B cell (primary cell): ENCODE measurements at regions not wholly inside any gene's neighbourhood (a gene's known extent, or its start where the extent isn't known, plus 50 kb on each side); places are given as distances from the start of the nearest gene placed in this dataset.

ENCODE experiments used
- ATAC-seq: fragments of 200-7000 bp; cut with Tn5 transposase; one replicate; pipeline ENCODE4 v1.10.0; 2021; ENCODE audit warnings: low read depth, mild to moderate bottlenecking, moderate number of reproducible peaks, moderate library complexity
- CTCF ChIA-PET: fragments of 350-600 bp; sonication (Branson Sonifier 250); formaldehyde crosslinking; loops from one replicate; lab custom pipeline; 2021; ENCODE audit warnings: antibody characterized with exemption, inconsistent platforms; lab: Charles Lee
- POLR2A ChIA-PET: fragments of 350-600 bp; sonication (Branson Sonifier 250); formaldehyde crosslinking; loops from one replicate; lab custom pipeline; 2021; ENCODE audit warnings: antibody characterized with exemption; lab: Charles Lee
- DNase-seq: peaks from one replicate; pipeline ENCODE4 v3.0.0; 2013
- H2AFZ ChIP-seq: 2 replicates; pipeline ENCODE4 v1.6.1; 2012; ENCODE audit warnings: mild to moderate bottlenecking, low read depth, low read length; ENCODE audit not compliant: insufficient read depth, poor library complexity, severe bottlenecking
- H3K27ac ChIP-seq, 2 donors: 1 replicate in 1 of 2; 2 replicates in 1 of 2; pipeline ENCODE4 v1.5.1; 2012 to 2013; ENCODE audit warnings: low read length in 2 of 2, mild to moderate bottlenecking in 2 of 2, moderate library complexity in 1 of 2
- H3K27me3 ChIP-seq, 4 experiments: fragments of 200-600 bp in 1 of 4; sonication (generic) in 1 of 4; replicated peaks in 1 of 4; 1 replicate in 2 of 4; 2 replicates in 2 of 4; pipeline versions ENCODE4 v1.6.1 to v1.7.0; 2013 to 2016; ENCODE audit warnings: low read length in 3 of 4, mild to moderate bottlenecking in 2 of 4, mixed read lengths in 1 of 4, moderate library complexity in 1 of 4; ENCODE audit not compliant: insufficient read depth in 4 of 4, control insufficient read depth in 3 of 4; ENCODE audit errors: control extremely low read depth in 1 of 4
- H3K36me3 ChIP-seq, 2 experiments: replicated peaks in 1 of 2; 1 replicate in 1 of 2; 2 replicates in 1 of 2; pipeline versions ENCODE4 v1.6.1 to v1.7.1; 2013; ENCODE audit warnings: low read length in 1 of 2; ENCODE audit not compliant: insufficient read depth in 2 of 2, control insufficient read depth in 1 of 2; ENCODE audit errors: control extremely low read depth in 1 of 2, extremely low read depth in 1 of 2
- H3K4me1 ChIP-seq, 2 donors: fragments of 200-600 bp in 1 of 2; sonication (generic) in 1 of 2; 1 replicate in 1 of 2; 2 replicates in 1 of 2; pipeline versions ENCODE4 v1.5.1 to v1.6.1; 2013 to 2017; ENCODE audit warnings: low read length in 2 of 2; ENCODE audit not compliant: control insufficient read depth in 2 of 2, insufficient read depth in 2 of 2
- H3K4me2 ChIP-seq: replicated peaks from 2 replicates; pipeline ENCODE3; 2012; ENCODE audit warnings: mild to moderate bottlenecking, low read depth, low read length; ENCODE audit not compliant: poor library complexity, severe bottlenecking
- H3K4me3 ChIP-seq, 5 experiments: fragments of 200-600 bp in 1 of 5; sonication (generic) in 1 of 5; 1 replicate in 3 of 5; 2 replicates in 2 of 5; pipeline versions ENCODE4 v1.5.1 to v1.7.0; 2011 to 2016; ENCODE audit warnings: low read length in 4 of 5, mild to moderate bottlenecking in 4 of 5, low read depth in 2 of 5, control low read depth in 1 of 5, moderate library complexity in 1 of 5; ENCODE audit not compliant: insufficient read depth in 1 of 5; ENCODE audit errors: control extremely low read depth in 1 of 5, extremely low read depth in 1 of 5
- H3K79me2 ChIP-seq: fragments of 200-600 bp; sonication (generic); one replicate; pipeline ENCODE4 v1.6.0; 2016; ENCODE audit warnings: low read length; ENCODE audit not compliant: control insufficient read depth, insufficient read depth
- H3K9ac ChIP-seq: fragments of 200-600 bp; sonication (generic); 2 replicates; pipeline ENCODE4 v1.6.1; 2017; ENCODE audit warnings: mild to moderate bottlenecking, low read length, moderate library complexity
- H3K9me3 ChIP-seq, 3 donors: one replicate each; pipeline versions ENCODE4 v1.6.1 to v1.7.1; 2013; ENCODE audit warnings: low read length in 2 of 3; ENCODE audit not compliant: control insufficient read depth in 2 of 3, insufficient read depth in 1 of 3; ENCODE audit errors: control extremely low read depth in 1 of 3
- H4K20me1 ChIP-seq: 2 replicates; pipeline ENCODE4 v1.6.0; 2012; ENCODE audit warnings: mild to moderate bottlenecking, low read length; ENCODE audit not compliant: insufficient read depth, control insufficient read depth, poor library complexity, severe bottlenecking
- H3K27ac Mint-ChIP-seq: one replicate; pipeline ENCODE4 v1.8.0; 2021; ENCODE audit warnings: mixed read lengths
- H3K27me3 Mint-ChIP-seq: one replicate; pipeline ENCODE4 v1.8.0; 2021; ENCODE audit warnings: mixed read lengths
- H3K4me1 Mint-ChIP-seq: one replicate; pipeline ENCODE4 v1.8.0; 2021; ENCODE audit warnings: mixed read lengths
- H3K4me3 Mint-ChIP-seq: one replicate; pipeline ENCODE4 v1.8.0; 2021; ENCODE audit warnings: mixed read lengths
- H3K9me3 Mint-ChIP-seq: one replicate; pipeline ENCODE4 v1.8.0; 2022; ENCODE audit warnings: mixed read lengths; ENCODE audit not compliant: insufficient read depth
- CTCF ChIP-seq: fragments of 200-600 bp; IDR thresholded peaks from one replicate; pipeline ENCODE4 v1.8.0; 2022; ENCODE audit warnings: antibody characterized with exemption, mild to moderate bottlenecking
- EZH2 ChIP-seq: IDR thresholded peaks from 2 replicates; pipeline ENCODE4 v1.6.1; 2012; ENCODE audit warnings: borderline replicate concordance, low read depth, mild to moderate bottlenecking, moderate library complexity, low read length; ENCODE audit not compliant: insufficient read depth, poor library complexity, severe bottlenecking
- WGBS: methylation state at CpG from one replicate; pipeline ENCODE4 v1.1.5; 2013; ENCODE audit warnings: missing lambda C conversion rate; ENCODE audit not compliant: insufficient coverage; 5-methylcytosine and 5-hydroxymethylcytosine counted together
- intact Hi-C: fragments of 100-400 bp; cut with micrococcal nuclease; formaldehyde crosslinking; loops from one replicate; pipeline ENCODE4 v1.10.0; 2022

GRCh38 chr21:15408089-15408488, 321.7 kb upstream of the USP25 start:
- ATAC-seq: no peak
- peaks cover 6% of the 10 kb centered on the region for H3K9me3 Mint-ChIP-seq
- CTCF ChIA-PET: no interaction called here

GRCh38 chr21:15409031-15409430, 320.8 kb upstream of the USP25 start:
- Mint-ChIP-seq H3K4me1 (no peaks in the 10 kb centered on the region), H3K9me3 (peaks cover 6% of the 10 kb centered on the region), H3K27me3 (no peaks in the 10 kb centered on the region), H3K27ac (no peak overlapping the region), H3K4me3 (no peak overlapping the region)
- H3K9me3 ChIP-seq: no peaks in the 10 kb centered on the region
- H3K4me1 ChIP-seq: no peaks in the 10 kb centered on the region
- H3K27ac ChIP-seq: no peak overlapping the region
- H3K4me2 ChIP-seq: no peak overlapping the region
- no peaks in the 10 kb centered on the region for H3K36me3 ChIP-seq
- no peaks in the 10 kb centered on the region for H4K20me1 ChIP-seq
- H3K9ac ChIP-seq: no peak overlapping the region
- no peak overlapping the region for H2AFZ ChIP-seq
- TF ChIP-seq EZH2 (no peak), CTCF (no peak)
- no peak for DNase-seq
- no CpG with 5 or more reads among the region's 1 CpG for WGBS
- no peaks in the 10 kb centered on the region for H3K79me2 ChIP-seq
- ChIA-PET POLR2A (no interaction called here), CTCF (no interaction called here)
- ATAC-seq: no peak
- no peaks in the 10 kb centered on the region for H3K27me3 ChIP-seq
- intact Hi-C loops: no loop called here
- H3K4me3 ChIP-seq: no peak overlapping the region

More at GRCh38 chr21:15408089-15408488, 321.7 kb upstream of the USP25 start:
- Mint-ChIP-seq H3K27me3 (no peaks in the 10 kb centered on the region), H3K27ac (no peak overlapping the region), H3K4me1 (no peaks in the 10 kb centered on the region), H3K4me3 (no peak overlapping the region)
- no peaks in the 10 kb centered on the region for H3K27me3 ChIP-seq
- POLR2A ChIA-PET: no interaction called here
- no peaks in the 10 kb centered on the region for H3K36me3 ChIP-seq
- no peak overlapping the region for H3K4me2 ChIP-seq
- intact Hi-C loops: no loop called here
- no CpG with 5 or more reads among the region's 2 CpGs for WGBS
- no peak overlapping the region for H3K4me3 ChIP-seq
- DNase-seq: no peak
- no peaks in the 10 kb centered on the region for H3K79me2 ChIP-seq
- H3K27ac ChIP-seq: no peak overlapping the region
- no peaks in the 10 kb centered on the region for H3K4me1 ChIP-seq
- H3K9me3 ChIP-seq: no peaks in the 10 kb centered on the region
- no peak overlapping the region for H2AFZ ChIP-seq
- no peak overlapping the region for H3K9ac ChIP-seq
- no peaks in the 10 kb centered on the region for H4K20me1 ChIP-seq
- no peak for TF ChIP-seq CTCF
